Mammary epithelial cell (primary cell): ENCODE measurements at regions not wholly inside any gene's neighbourhood (a gene's known extent, or its start where the extent isn't known, plus 50 kb on each side); places are given as distances from the start of the nearest gene placed in this dataset.

ENCODE experiments used
- CTCF ChIP-seq, 2 donors: IDR thresholded peaks in 1 of 2; conservative IDR thresholded peaks in 1 of 2; 2 replicates each; pipeline ENCODE4 v1.5.1; 2011 to 2012; ENCODE audit warnings: inconsistent platforms in 2 of 2, low read length in 2 of 2, mild to moderate bottlenecking in 2 of 2, control low read depth in 1 of 2, low read depth in 1 of 2; ENCODE audit not compliant: insufficient read depth in 1 of 2; ENCODE audit errors: extremely low read depth in 1 of 2
- EZH2 ChIP-seq: IDR thresholded peaks from 2 replicates; pipeline ENCODE4 v1.6.1; 2012; ENCODE audit warnings: low read length, inconsistent platforms, borderline replicate concordance

GRCh38 chr3:168497741-168498140 is 402.0 kb upstream of the GOLIM4 start:
- TF ChIP-seq CTCF (conservative IDR thresholded peaks at IDR 0.05 in 1 of 2, IDR thresholded peaks at IDR 0.05 in 1 of 2; ENCODE audit: extremely low read depth in 1 of 2, insufficient read depth in 1 of 2, low read depth in 1 of 2, low read length in 2 of 2) = no peak
- no peak for TF ChIP-seq EZH2
